Stimulated activated memory B cell treated with anti-CD40 and anti-IgM and Interleukin-4, amounts not matched to agents 10 μg/mL and 1 μg/mL and 100 μg/mL, for 72 hours (primary cell): ENCODE measurements at regions not wholly inside any gene's neighbourhood (a gene's known extent, or its start where the extent isn't known, plus 50 kb on each side); places are given as distances from the start of the nearest gene placed in this dataset.

Source experiments
- ATAC-seq: fragments of 150-1000 bp; cut with Tn5 transposase; 2 replicates; pipeline ENCODE4 v1.10.0; 2021
- H3K27ac Mint-ChIP-seq: one replicate; pipeline ENCODE4 v1.8.0; 2022; ENCODE audit warnings: mild to moderate bottlenecking, mixed read lengths
- H3K27me3 Mint-ChIP-seq: one replicate; pipeline ENCODE4 v1.8.0; 2022; ENCODE audit warnings: mixed read lengths
- H3K36me3 Mint-ChIP-seq: one replicate; pipeline ENCODE4 v1.8.0; 2022; ENCODE audit warnings: mixed read lengths
- H3K4me1 Mint-ChIP-seq: one replicate; pipeline ENCODE4 v1.8.0; 2022; ENCODE audit warnings: mixed read lengths
- H3K4me3 Mint-ChIP-seq: one replicate; pipeline ENCODE4 v1.8.0; 2022; ENCODE audit warnings: mild to moderate bottlenecking, moderate library complexity, mixed read lengths
- H3K9me3 Mint-ChIP-seq: one replicate; pipeline ENCODE4 v1.8.0; 2022; ENCODE audit warnings: mixed read lengths

DNA sequence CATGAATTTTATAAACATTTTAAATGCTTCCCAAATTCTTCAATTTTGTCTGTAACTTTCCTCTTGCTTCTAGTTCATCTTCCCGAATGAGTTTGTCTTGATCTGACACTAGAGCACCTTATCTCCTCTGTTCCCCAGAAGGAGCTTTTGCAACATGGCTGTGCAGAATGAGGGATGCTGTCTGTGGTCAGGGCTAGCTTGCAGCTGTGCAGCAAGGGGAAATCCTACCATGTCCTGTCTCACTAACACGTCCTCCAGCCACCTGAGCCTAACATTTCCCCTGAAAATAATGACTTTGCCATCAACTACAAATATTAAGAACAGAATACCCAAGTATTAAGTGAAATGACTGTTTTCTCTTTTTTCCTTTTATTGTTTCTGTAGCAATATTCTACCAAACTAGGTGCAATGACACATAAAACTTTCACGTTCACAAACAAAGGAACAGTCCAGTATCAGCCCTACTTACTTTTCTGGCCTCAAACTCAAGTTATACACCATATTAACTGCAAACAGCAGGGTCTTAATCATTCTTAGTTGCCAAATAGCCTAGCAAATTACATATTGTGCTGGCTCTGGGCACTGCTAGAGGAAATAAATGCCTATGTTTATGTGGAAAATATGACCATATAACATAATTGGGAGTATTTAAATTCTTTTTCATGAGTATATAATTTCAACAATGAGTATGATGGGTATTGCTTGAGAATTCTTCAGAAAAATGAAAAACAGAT lies 423.3 kb downstream of the CMPK2 start:
- ATAC-seq: no peak
- Mint-ChIP-seq H3K27me3 (no peaks in the 10 kb centered on the region), H3K27ac (no peak overlapping the region)

DNA sequence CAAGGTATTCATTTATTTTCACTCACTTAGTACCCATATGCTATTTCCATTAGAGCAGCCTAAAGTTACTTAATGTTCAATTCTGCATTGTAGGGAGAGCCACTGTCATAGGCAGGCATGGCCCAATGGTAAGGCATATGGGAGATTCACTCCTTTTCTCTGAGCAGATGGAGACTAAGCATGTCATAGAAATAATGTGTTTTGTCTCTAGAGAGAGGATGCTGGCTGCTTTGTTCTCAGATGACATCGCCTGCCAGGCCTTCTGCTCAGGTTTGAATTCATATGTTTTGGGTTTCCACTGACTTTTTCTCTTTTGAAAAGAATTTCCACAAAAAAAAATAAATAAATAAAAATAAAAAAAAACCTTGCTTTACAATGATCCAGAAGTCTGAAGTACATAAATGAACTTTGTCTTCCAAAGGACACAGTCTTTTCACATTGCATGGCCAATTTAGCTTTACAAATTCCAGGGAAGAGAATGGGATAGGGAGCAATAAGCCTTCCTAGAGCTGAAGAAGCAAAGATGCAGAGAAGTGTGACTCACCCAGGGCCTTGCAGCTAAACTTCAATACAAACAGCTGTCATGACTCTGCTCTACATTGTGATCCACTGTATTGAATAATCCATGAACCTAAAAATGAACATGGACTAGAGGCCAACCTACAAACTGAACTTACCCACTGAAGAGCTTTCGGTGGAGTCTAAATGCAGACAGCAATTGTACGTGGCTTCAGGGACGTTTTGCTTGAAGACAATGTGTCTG lies 422.5 kb downstream of the CMPK2 start:
- no peak for ATAC-seq
- Mint-ChIP-seq H3K27me3 (no peaks in the 10 kb centered on the region), H3K36me3 (no peaks in the 10 kb centered on the region), H3K9me3 (no peaks in the 10 kb centered on the region), H3K4me1 (no peaks in the 10 kb centered on the region), H3K4me3 (no peak overlapping the region), H3K27ac (no peak overlapping the region)

More for the DNA sequence above, 423.3 kb downstream of the CMPK2 start:
- Mint-ChIP-seq H3K9me3 (no peaks in the 10 kb centered on the region), H3K4me3 (no peak overlapping the region), H3K4me1 (no peaks in the 10 kb centered on the region), H3K36me3 (no peaks in the 10 kb centered on the region)

DNA sequence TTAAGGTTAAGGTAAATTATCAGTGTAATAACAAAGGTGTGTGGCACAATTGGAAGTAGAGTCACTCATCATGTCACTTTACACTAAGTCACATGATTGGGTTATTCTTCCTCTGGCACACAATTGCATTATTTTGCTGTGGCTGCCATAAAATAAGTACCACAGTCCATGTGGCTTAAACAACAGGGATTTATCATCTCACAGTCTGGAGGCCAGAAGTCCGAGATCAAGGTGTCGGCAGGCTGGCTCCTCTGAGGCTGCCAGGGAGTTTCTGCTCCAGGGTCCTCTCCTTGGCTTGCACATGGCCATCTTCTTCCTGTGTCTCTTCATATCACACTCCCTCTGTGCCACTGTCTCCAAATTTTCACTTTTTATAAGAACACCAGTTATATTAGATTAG lies 421.2 kb downstream of the CMPK2 start:
- Mint-ChIP-seq H3K9me3 (no peaks in the 10 kb centered on the region), H3K27ac (no peak overlapping the region), H3K36me3 (no peaks in the 10 kb centered on the region), H3K4me3 (no peak overlapping the region), H3K27me3 (no peaks in the 10 kb centered on the region), H3K4me1 (no peaks in the 10 kb centered on the region)
- no peak for ATAC-seq

DNA sequence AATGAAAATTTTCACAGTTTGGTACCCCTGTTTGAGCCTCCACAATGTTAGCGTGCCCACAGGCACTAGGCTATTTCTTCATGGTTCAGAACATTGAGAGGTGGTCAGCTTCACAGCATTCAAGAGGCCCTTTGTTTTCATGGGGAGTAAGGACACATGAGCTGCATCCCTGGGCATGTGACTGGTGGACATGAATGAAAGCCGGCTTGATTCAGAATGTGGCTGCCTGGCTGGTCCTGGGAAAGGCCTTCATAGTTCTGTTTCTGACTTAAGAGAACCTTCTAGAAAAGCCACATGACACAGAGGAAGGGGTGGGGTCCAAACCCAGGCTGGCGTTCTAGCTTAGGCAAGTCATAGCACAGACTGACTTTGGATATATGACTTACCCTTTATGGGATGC lies 420.6 kb downstream of the CMPK2 start:
- Mint-ChIP-seq H3K4me3 (no peak overlapping the region), H3K27ac (no peak overlapping the region), H3K9me3 (no peaks in the 10 kb centered on the region), H3K36me3 (no peaks in the 10 kb centered on the region), H3K4me1 (no peaks in the 10 kb centered on the region), H3K27me3 (no peaks in the 10 kb centered on the region)
- ATAC-seq: no peak

DNA sequence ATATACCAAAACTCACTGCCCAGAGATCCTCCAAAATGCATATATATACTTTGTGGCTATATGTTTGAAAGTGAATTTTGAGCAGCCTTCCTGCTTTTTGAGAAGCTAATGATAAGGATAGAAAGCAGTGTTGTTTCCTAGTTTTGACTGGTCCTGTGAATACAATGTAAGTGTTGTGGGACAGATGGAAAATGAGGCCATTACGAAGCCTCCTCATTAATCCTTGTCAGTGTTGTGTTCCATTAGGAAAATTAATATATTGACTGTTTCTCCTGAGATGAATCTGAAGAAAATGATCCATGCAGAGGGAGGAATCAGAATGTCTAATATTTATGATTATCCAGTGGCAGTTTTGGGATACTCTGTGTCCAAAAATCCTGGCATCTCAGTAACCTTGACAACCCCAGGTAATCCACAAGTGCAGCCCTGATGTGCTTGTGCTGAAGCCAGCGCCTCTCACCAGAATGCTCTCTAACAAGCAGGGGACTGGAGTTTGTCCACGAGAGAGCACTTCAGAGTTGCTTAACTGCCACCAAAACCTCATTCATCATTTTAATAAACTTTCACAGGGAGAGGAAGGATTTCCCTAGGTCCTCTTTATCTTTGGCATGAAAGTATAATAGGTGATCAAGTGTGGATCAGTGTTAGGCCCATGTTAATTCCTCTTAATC lies 418.6 kb downstream of the CMPK2 start:
- no peak overlapping the region for H3K4me3 Mint-ChIP-seq
- H3K27me3 Mint-ChIP-seq: no peaks in the 10 kb centered on the region
- no peaks in the 10 kb centered on the region for H3K9me3 Mint-ChIP-seq
- H3K36me3 Mint-ChIP-seq: no peaks in the 10 kb centered on the region
- no peak overlapping the region for H3K27ac Mint-ChIP-seq
- ATAC-seq: no peak
- H3K4me1 Mint-ChIP-seq: no peaks in the 10 kb centered on the region

DNA sequence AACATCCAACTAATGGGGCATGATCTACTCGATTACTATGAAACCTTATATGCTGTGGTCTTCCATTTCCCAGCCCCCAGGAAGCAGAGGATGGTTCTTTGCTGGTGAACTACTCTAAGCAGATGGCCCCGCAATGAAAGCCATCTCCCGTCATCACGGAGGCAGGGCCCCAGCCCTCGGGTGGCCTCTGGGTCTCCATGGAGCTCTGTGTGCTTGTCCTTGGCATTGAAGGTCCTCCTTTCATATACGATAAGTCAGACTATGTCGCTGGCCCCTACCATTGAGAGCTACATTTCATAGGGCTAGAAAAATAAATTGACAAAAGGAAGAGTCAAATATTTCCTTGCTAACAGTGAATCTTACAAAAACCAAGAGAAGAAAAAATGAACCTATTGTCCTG lies 416.8 kb downstream of the CMPK2 start:
- Mint-ChIP-seq H3K27ac (no peak overlapping the region), H3K4me3 (no peak overlapping the region), H3K27me3 (no peaks in the 10 kb centered on the region), H3K36me3 (no peaks in the 10 kb centered on the region), H3K9me3 (peaks cover 5% of the 10 kb centered on the region), H3K4me1 (no peaks in the 10 kb centered on the region)
- ATAC-seq: no peak

DNA sequence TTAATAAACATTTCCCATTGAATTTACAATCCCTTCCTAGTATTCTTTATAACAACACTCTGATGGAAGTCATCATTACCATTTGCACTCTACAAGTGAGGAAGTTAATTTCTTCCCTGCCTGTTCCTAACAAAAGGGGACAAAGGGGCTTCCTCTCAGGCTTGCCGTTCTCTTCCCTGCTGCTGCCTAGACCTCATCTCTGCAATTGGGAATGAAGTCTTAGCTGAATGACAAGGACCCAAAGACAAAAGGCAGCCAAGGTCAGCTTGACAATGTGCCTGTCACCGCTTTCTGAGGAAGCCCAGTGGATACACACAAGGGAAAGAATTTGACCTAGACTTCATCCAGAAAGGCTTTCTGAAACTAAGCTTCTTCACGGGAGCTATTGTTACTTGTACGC lies 416.4 kb downstream of the CMPK2 start:
- ATAC-seq: no peak
- Mint-ChIP-seq H3K9me3 (peaks cover 5% of the 10 kb centered on the region), H3K4me1 (no peaks in the 10 kb centered on the region), H3K27me3 (no peaks in the 10 kb centered on the region), H3K27ac (no peak overlapping the region), H3K4me3 (no peak overlapping the region), H3K36me3 (no peaks in the 10 kb centered on the region)

DNA sequence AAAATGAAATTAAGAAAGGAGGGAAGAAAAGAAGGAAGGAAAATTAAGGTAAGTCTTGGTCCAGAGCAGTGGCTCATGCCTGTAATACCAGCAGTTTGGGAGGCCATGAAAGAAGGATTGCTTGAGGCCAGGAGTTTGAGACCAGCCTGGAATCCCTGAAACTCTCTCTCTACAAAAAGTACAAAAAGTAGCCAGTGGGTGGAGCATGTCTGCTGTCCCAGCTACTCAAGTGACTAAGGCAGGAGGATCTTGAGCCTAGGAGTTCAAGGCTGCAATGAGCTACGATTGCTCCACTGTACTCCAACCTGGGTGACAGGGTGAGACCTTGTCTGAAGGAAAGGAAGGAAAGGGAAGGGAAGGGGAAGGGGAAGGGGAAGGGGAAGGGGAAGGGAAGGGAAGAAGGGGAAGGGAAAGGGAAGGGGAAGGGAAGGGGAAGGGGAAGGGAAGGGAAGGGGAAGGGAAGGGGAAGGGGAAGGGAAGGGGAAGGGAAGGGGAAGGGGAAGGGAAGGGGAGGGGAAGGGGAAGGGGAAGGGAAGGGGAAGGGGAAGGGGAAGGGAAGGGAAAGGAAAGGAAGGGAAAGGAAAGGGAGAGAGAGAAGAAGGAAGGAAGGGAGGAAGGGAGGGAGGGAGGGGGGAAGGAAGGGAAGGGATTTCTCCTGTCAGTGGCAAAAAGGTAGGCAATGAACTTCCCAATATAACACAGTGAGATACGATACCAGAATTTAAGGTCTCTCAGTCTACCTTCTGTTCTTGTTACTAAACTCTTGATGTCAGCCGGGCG lies 412.8 kb downstream of the CMPK2 start:
- no peaks in the 10 kb centered on the region for H3K4me1 Mint-ChIP-seq
- no peaks in the 10 kb centered on the region for H3K27me3 Mint-ChIP-seq
- peaks cover 19% of the 10 kb centered on the region for H3K9me3 Mint-ChIP-seq
- no peak overlapping the region for H3K4me3 Mint-ChIP-seq
- H3K36me3 Mint-ChIP-seq: peaks cover 11% of the 10 kb centered on the region
- no peak overlapping the region for H3K27ac Mint-ChIP-seq
- no peak for ATAC-seq

DNA sequence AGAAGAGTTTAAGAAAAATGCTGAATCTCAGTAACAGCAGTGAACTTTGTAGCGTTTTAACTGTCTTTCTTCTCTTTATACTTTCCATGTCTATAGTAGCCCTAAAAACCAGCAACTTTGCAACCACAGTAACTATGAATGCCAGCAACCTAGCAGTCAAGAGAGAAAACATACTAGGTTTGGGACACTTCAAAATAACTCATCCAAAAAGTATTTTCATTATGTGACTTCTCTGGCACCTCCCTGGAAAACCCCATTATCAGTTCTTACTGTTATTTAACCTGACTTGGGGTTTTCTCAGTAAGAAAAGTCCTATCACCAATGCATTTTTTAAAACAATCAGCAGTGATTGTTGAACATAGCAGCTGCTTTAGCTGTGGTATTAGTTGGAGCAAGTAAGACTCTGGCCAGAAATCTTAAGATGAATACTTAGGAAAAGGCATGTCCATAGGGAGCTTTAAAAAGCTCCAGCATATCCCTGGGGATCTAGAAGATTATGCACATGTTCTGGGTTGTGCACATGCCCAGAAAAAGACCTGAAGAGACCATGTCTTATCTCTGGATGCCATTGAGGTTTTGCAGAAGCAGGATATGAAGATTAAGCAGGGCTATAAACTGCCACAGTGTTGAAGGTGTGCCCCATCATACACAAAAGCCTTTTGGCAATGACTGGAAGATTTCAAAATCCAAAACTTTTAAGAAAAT lies 411.3 kb downstream of the CMPK2 start:
- H3K36me3 Mint-ChIP-seq: peaks cover 11% of the 10 kb centered on the region
- H3K9me3 Mint-ChIP-seq: peaks cover 19% of the 10 kb centered on the region
- H3K4me1 Mint-ChIP-seq: no peaks in the 10 kb centered on the region
- H3K27me3 Mint-ChIP-seq: no peaks in the 10 kb centered on the region
- no peak for ATAC-seq
- no peak overlapping the region for H3K4me3 Mint-ChIP-seq
- H3K27ac Mint-ChIP-seq: no peak overlapping the region

DNA sequence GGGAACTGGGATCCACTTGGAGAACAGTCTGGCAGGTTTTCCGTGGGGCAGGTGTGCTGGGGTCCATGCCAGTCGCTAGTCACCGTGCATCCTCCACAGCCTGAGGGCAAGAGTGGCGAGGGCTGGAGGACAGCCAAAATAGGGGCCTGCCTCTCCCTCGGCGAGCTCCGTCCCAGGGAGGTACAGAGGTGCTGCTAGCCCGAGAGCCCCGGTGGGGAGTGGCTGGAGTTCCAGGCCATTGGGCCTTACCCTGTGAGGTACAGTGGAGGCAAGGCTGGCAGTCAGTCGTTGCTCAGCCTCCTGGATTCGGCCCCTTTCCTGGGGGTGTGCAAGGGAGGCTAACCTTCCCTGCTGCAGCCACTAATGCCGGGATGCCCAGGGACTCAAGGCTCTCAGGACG lies 406.6 kb downstream of the CMPK2 start:
- no peaks in the 10 kb centered on the region for H3K4me1 Mint-ChIP-seq
- H3K4me3 Mint-ChIP-seq: no peak overlapping the region
- peak; percentile 31 for ATAC-seq
- H3K36me3 Mint-ChIP-seq: peaks cover 11% of the 10 kb centered on the region
- H3K27me3 Mint-ChIP-seq: no peaks in the 10 kb centered on the region
- H3K27ac Mint-ChIP-seq: no peak overlapping the region
- H3K9me3 Mint-ChIP-seq: peaks cover 16% of the 10 kb centered on the region

DNA sequence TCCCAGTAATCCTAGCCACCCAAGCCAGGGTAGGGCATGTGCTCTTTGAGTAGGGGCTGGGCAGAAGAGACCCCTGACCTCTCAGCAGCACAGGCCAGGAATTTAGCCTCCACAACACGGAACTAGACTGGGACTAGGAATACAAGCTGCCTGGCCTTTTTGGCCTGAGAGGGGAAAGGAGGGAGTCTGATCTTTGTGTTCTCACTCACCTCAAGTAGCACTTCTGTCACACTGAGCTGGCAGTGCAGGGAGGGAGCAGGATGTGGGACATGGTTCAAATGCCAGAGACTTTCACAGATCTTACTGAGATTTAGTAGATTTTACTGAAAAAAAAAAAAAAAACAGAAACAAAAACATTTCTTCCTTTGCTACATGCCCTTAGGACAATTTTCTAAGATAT lies 395.2 kb downstream of the CMPK2 start:
- Mint-ChIP-seq H3K27me3 (no peaks in the 10 kb centered on the region), H3K27ac (no peak overlapping the region), H3K9me3 (peaks cover 7% of the 10 kb centered on the region), H3K4me1 (no peaks in the 10 kb centered on the region), H3K4me3 (no peak overlapping the region), H3K36me3 (no peaks in the 10 kb centered on the region)
- no peak for ATAC-seq

DNA sequence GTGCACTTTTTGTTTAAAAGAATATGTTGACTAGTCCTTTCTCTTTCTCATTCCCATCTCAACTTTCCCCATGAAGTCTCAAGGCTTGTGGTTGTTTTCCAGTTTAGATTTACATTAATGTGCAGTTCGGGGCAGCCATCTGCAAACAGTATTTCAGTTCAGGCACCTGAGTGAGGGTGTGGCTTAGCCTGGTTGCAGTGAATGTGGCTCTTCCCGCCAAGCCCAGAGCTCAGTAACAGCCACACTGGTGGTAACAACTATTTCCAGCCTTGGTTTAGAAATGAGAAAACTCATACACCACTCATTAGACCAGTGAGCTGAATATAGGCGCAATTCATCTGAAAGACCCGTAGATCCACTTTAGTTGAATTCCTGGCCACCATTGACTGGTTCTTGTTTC lies 394.3 kb downstream of the CMPK2 start:
- H3K27ac Mint-ChIP-seq: no peak overlapping the region
- no peak for ATAC-seq
- H3K27me3 Mint-ChIP-seq: no peaks in the 10 kb centered on the region
- H3K36me3 Mint-ChIP-seq: no peaks in the 10 kb centered on the region
- peaks cover 6% of the 10 kb centered on the region for H3K9me3 Mint-ChIP-seq
- H3K4me1 Mint-ChIP-seq: no peaks in the 10 kb centered on the region
- no peak overlapping the region for H3K4me3 Mint-ChIP-seq

DNA sequence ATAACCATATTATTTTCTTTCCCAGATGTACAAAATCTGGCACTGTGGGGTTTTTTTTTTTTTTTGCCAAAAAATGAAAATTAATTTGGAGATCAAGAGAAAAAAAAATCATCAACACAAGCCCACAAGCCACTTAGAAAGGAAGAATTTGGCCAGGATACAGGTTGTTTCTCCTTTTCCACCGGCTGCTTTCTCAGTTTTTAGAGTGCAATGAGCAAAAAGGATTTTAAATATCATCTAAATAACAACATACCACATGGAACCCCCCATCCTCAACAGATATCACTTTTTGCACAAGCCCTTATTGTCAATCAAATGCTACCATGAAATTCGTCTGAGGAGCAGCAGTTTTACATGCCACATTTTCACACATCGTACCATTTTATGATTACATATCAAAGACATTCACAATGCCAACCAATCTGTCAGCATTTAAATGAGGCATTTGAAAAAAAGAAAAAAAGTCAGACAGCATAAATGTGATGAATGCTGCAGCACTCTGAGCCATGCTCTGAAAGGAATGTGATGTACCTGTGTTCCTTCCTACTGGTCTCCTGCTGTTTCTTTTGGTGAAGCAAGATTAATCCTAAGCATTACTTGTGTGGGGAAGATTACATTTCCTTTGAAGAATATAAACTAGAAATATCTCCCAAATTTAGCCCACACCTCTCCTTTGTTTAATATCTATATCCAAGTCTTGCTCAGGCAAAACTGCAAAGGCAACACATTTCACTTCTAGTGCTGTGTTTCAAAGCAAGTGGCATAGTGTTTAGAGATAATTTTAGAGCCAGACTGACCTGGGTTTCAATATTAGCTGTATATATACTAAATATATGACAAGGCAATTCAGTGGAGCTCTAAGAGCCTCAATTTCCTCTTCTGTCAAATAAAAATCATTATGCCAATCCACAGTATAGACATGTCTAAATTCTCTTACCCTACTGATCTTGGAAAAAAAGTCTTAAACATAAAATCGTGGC lies 391.3 kb downstream of the CMPK2 start:
- Mint-ChIP-seq H3K27me3 (no peaks in the 10 kb centered on the region), H3K4me1 (no peaks in the 10 kb centered on the region), H3K27ac (no peak overlapping the region), H3K4me3 (no peak overlapping the region), H3K9me3 (peaks cover 1% of the 10 kb centered on the region), H3K36me3 (no peaks in the 10 kb centered on the region)
- ATAC-seq: no peak
